MCF 10A (cell line): ENCODE measurements at regions not wholly inside any gene's neighbourhood (a gene's known extent, or its start where the extent isn't known, plus 50 kb on each side); places are given as distances from the start of the nearest gene placed in this dataset.

Experiments used
- BruUV-seq: library from RNA; stranded (reverse); fragments of 400-500 nt; replicated peaks from 2 replicates; lab custom pipeline; 2021; lab: Mats Ljungman, UMichigan
- CTCF ChIA-PET: fragments of 300-600 bp; sonication (Branson Sonifier 250); formaldehyde crosslinking; extraction: SDS; loops from one replicate; lab custom pipeline; 2021; ENCODE audit warnings: antibody characterized with exemption, inconsistent platforms; lab: Yijun Ruan, JAX
- POLR2A ChIA-PET: fragments of 300-600, 350-650 bp; sonication (Branson Sonifier 250); formaldehyde crosslinking; extraction: SDS; loops from one replicate; lab custom pipeline; 2020; ENCODE audit warnings: antibody characterized with exemption, inconsistent platforms; lab: Yijun Ruan, JAX
- DNase-seq: peaks from one replicate; pipeline ENCODE4 v3.0.0-alpha.2; 2018; ENCODE audit not compliant: unreplicated experiment
- H3K27ac Mint-ChIP-seq: one replicate; pipeline ENCODE4 v1.8.0; 2022; ENCODE audit warnings: mild to moderate bottlenecking, low read depth, mixed read lengths; ENCODE audit not compliant: unreplicated experiment
- H3K27me3 Mint-ChIP-seq: one replicate; pipeline ENCODE4 v1.8.0; 2022; ENCODE audit warnings: mixed read lengths; ENCODE audit not compliant: insufficient read depth, unreplicated experiment
- H3K36me3 Mint-ChIP-seq: one replicate; pipeline ENCODE4 v1.8.0; 2022; ENCODE audit warnings: mild to moderate bottlenecking, moderate library complexity, mixed read lengths; ENCODE audit not compliant: insufficient read depth, unreplicated experiment
- H3K4me1 Mint-ChIP-seq: one replicate; pipeline ENCODE4 v1.8.0; 2022; ENCODE audit warnings: mixed read lengths; ENCODE audit not compliant: insufficient read depth, unreplicated experiment
- H3K4me3 Mint-ChIP-seq: one replicate; pipeline ENCODE4 v1.8.0; 2022; ENCODE audit warnings: mild to moderate bottlenecking, moderate library complexity, mixed read lengths; ENCODE audit not compliant: unreplicated experiment
- H3K9me3 Mint-ChIP-seq: one replicate; pipeline ENCODE4 v1.8.0; 2022; ENCODE audit warnings: mixed read lengths; ENCODE audit not compliant: unreplicated experiment
- intact Hi-C: fragments of 100-400 bp; cut with micrococcal nuclease; formaldehyde crosslinking; loops from 2 replicates; pipeline ENCODE4 v1.14.1; 2022
- TF ChIP-seq, protein P1 (sequence below): fragments of 200-600 bp; IDR thresholded peaks from one replicate; pipeline ENCODE4 v1.8.0; 2022; ENCODE audit warnings: antibody characterized with exemption, mild to moderate bottlenecking; ENCODE audit not compliant: unreplicated experiment

DNA sequence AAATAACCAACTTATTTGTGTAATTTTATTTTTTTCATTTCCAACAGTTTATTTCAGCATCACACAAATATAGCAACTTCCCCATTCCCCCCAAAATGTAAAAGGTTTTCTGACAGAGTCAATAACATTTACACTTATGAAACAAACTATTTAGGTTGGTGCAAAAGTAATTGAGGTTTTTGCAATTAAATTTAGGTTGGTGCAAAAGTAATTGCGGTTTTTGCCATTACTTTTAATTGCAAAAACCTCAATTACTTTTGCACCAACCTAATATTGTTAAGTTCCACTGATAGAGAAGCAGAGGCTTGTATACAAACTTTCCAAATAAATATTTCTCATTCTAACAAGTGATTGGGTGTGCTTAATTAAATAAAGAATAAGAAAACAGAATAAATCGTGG, 270.9 kb upstream of the DUSP10 start:
- CTCF ChIA-PET: interaction anchor here (0.5 to 1.4 kb wide), 4 partner anchors 33 to 439 kb away, joined by 3 to 6 read pairs (median 4); no protein-coding TSS in a partner anchor
- POLR2A ChIA-PET: interaction anchor here (0.8 to 1.0 kb wide), 2 partner anchors 121 to 269 kb away, joined by 3 read pairs; no protein-coding TSS in a partner anchor
- DNase-seq: no peak
- Mint-ChIP-seq H3K27ac (no peak overlapping the region), H3K4me3 (no peak overlapping the region), H3K4me1 (no peaks in the 10 kb centered on the region), H3K27me3 (no peaks in the 10 kb centered on the region), H3K9me3 (no peaks in the 10 kb centered on the region), H3K36me3 (no peaks in the 10 kb centered on the region)
- no TSS peak for BruUV-seq
- intact Hi-C loops: no loop called here
- TF ChIP-seq, protein P1, sequence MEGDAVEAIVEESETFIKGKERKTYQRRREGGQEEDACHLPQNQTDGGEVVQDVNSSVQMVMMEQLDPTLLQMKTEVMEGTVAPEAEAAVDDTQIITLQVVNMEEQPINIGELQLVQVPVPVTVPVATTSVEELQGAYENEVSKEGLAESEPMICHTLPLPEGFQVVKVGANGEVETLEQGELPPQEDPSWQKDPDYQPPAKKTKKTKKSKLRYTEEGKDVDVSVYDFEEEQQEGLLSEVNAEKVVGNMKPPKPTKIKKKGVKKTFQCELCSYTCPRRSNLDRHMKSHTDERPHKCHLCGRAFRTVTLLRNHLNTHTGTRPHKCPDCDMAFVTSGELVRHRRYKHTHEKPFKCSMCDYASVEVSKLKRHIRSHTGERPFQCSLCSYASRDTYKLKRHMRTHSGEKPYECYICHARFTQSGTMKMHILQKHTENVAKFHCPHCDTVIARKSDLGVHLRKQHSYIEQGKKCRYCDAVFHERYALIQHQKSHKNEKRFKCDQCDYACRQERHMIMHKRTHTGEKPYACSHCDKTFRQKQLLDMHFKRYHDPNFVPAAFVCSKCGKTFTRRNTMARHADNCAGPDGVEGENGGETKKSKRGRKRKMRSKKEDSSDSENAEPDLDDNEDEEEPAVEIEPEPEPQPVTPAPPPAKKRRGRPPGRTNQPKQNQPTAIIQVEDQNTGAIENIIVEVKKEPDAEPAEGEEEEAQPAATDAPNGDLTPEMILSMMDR: no peak

DNA sequence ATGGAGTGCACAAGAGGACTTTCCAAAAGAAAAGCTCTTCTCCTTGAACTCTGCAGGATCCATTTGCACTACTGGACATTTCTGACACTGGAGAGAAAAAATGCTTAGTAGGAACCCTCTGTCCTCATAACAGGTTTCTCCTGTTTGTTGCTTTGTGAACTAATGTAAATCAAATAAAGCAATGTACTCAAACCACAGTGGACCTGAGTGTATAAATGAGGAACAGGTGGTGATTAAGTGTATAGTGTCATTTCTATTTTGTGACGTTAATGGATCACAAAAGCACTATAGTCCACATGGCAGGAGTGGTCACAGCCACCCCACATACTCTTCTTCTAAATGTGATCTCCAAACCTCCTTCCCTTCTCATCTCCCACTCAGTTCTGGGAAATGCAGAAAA, 268.4 kb upstream of the DUSP10 start:
- H3K27me3 Mint-ChIP-seq: no peaks in the 10 kb centered on the region
- no peaks in the 10 kb centered on the region for H3K4me1 Mint-ChIP-seq
- intact Hi-C loops: no loop called here
- TF ChIP-seq, protein P1: no peak
- ChIA-PET POLR2A (interaction anchor here (0.6 to 5.2 kb wide), 4 partner anchors 20 to 567 kb away, joined by 3 to 40 read pairs (median 6); partner anchors contain the start of gene DUSP10), CTCF (interaction anchor here (0.6 to 4.6 kb wide), 44 partner anchors 6 to 1204 kb away, joined by 3 to 84 read pairs (median 4); partner anchors contain the start of gene DUSP10)
- H3K27ac Mint-ChIP-seq: no peak overlapping the region
- BruUV-seq: no TSS peak
- no peak overlapping the region for H3K4me3 Mint-ChIP-seq
- no peak for DNase-seq
- H3K9me3 Mint-ChIP-seq: no peaks in the 10 kb centered on the region
- H3K36me3 Mint-ChIP-seq: no peaks in the 10 kb centered on the region

DNA sequence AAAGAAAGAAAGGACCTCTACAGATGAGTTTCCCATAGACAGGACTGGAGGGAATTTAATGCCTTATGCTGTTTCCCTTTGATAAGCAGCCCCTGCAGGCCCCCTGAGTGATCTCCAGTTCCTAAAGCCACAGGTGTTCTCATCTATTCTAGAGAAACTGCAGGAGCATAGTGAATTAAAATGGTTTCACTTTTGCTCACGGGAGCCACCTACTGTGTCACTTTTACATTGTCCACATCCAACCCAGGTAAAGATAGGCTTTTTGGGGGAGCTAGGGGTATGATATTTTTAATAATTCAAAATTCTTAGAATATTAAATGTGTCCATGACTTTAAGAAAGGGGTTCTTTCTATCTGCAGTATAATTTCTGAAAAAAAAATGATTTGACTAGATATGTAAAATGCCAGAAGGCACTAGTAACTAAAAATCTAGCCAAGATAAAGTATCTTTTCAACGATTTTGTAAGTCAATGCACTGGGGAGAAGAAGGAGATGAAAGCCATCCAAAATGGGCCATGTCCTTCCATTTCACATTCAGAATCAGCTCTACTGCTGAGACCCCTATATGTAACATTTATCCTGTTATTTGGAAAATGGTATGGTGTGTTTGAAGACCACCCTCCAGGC, 267.3 kb upstream of the DUSP10 start:
- Mint-ChIP-seq H3K4me3 (no peak overlapping the region), H3K36me3 (no peaks in the 10 kb centered on the region), H3K4me1 (no peaks in the 10 kb centered on the region), H3K27ac (peak overlapping the region; percentile 24), H3K9me3 (no peaks in the 10 kb centered on the region), H3K27me3 (no peaks in the 10 kb centered on the region)
- ChIA-PET POLR2A (interaction anchor here (0.7 to 5.2 kb wide), 9 partner anchors 10 to 531 kb away, joined by 3 to 40 read pairs (median 4); partner anchors contain the start of gene DUSP10), CTCF (interaction anchor here (0.6 to 4.6 kb wide), 78 partner anchors 8 to 1203 kb away, joined by 3 to 84 read pairs (median 4); partner anchors contain the start of gene DUSP10)
- no TSS peak for BruUV-seq
- peak; percentile 77 for DNase-seq
- intact Hi-C loops: loop anchor here (1.0 to 5.0 kb wide), 5 partner anchors 158 to 531 kb away; partner anchors contain the start of gene DUSP10
- TF ChIP-seq, protein P1: peak; percentile 86

DNA sequence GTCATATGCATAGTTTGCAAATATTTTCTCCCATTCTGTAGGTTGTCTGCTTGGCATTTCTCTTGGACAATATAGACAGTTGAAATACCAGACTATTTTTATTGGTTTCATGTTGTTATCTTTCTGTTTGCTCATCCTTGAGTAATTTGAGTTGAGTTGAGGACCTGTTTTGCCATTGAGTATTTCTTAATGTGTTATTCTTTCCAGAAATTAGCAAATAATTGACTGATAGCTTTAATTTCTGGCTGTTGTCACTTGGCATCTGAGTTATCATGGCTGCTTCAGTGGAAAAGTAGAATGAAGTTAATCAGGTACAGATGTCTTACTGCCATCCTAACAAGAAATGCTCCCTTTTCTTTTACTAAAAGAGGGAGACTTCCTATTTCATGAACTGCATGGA, 264.8 kb upstream of the DUSP10 start:
- ChIA-PET CTCF (interaction anchor here (0.6 to 4.6 kb wide), 12 partner anchors 10 to 745 kb away, joined by 3 to 84 read pairs (median 4); partner anchors contain the start of gene DUSP10), POLR2A (interaction anchor here (0.6 to 5.2 kb wide), 6 partner anchors 9 to 529 kb away, joined by 3 to 40 read pairs (median 4); partner anchors contain the start of gene DUSP10)
- DNase-seq: no peak
- Mint-ChIP-seq H3K4me1 (no peaks in the 10 kb centered on the region), H3K36me3 (no peaks in the 10 kb centered on the region), H3K4me3 (no peak overlapping the region), H3K27ac (no peak overlapping the region), H3K9me3 (no peaks in the 10 kb centered on the region), H3K27me3 (no peaks in the 10 kb centered on the region)
- intact Hi-C loops: loop anchor here (5.0 kb wide), 1 partner anchor 161 kb away; no protein-coding TSS in a partner anchor
- no TSS peak for BruUV-seq
- TF ChIP-seq, protein P1: no peak
